HCT116 (cell line): ENCODE measurements at regions not wholly inside any gene's neighbourhood (a gene's known extent, or its start where the extent isn't known, plus 50 kb on each side); places are given as distances from the start of the nearest gene placed in this dataset.

Source experiments
- ATAC-seq: fragments of 200-7000 bp; cut with Tn5 transposase; 2 replicates; pipeline ENCODE4 v1.9.1; 2020; ENCODE audit warnings: mild to moderate bottlenecking, moderate library complexity
- BruUV-seq: library from RNA; stranded (reverse); fragments of 400-500 nt; replicated peaks from 2 replicates; lab custom pipeline; 2021; lab: Mats Ljungman, UMichigan
- CTCF ChIA-PET: fragments of 300-600 bp; sonication (Branson Sonifier 250); formaldehyde crosslinking; loops from one replicate; lab custom pipeline; 2021; ENCODE audit warnings: antibody characterized with exemption; lab: Charles Lee
- POLR2A ChIA-PET: fragments of 300-600, 350-600 bp; sonication (Branson Sonifier 250); formaldehyde crosslinking; loops from one replicate; lab custom pipeline; 2021; ENCODE audit warnings: antibody characterized with exemption; lab: Charles Lee
- RAD21 ChIA-PET, 2 experiments: fragments of 300-600 bp; sonication (Branson Sonifier 250); formaldehyde crosslinking; loops; one replicate each; lab custom pipeline; 2023; ENCODE audit warnings: low total read pairs in 2 of 2; ENCODE audit not compliant: uncharacterized antibody in 2 of 2, unreplicated experiment in 2 of 2, low non-redundant PET in 1 of 2; lab: Charles Lee
- DNase-seq: peaks from one replicate; pipeline ENCODE4 v3.0.0-alpha.2; 2010; ENCODE audit warnings: low read depth, low spot score
- H2AFZ ChIP-seq: fragments of 200-600 bp; shearing (Covaris generic), sonication (generic); 2 replicates; pipeline ENCODE4 v1.6.1; 2017; ENCODE audit warnings: low read depth, mixed run types, mixed read lengths, antibody characterized with exemption, low read length; ENCODE audit not compliant: poor library complexity, severe bottlenecking
- H3K27ac ChIP-seq: 2 replicates; pipeline ENCODE4 v1.5.1; 2012; ENCODE audit warnings: low read depth, low read length
- H3K27me3 ChIP-seq: fragments of 200-600 bp; sonication (generic); 2 replicates; pipeline ENCODE4 v1.6.1; 2016; ENCODE audit warnings: mixed run types, low read length, mixed read lengths; ENCODE audit not compliant: insufficient read depth
- H3K36me3 ChIP-seq, 2 experiments: fragments of 200-500 bp in 1 of 2; fragments of 200-600 bp in 1 of 2; sonication (Bioruptor generic) in 1 of 2; sonication (generic) in 1 of 2; 2 replicates each; pipeline versions ENCODE4 v1.5.1 to v1.6.1; 2014 to 2016; ENCODE audit warnings: low read length in 2 of 2, inconsistent platforms in 1 of 2, mixed read lengths in 1 of 2, mixed run types in 1 of 2; ENCODE audit not compliant: insufficient read depth in 2 of 2, control insufficient read depth in 1 of 2
- H3K4me1 ChIP-seq, 2 experiments: fragments of 200-600 bp in 1 of 2; sonication (generic) in 1 of 2; 2 replicates each; pipeline versions ENCODE4 v1.5.1 to v1.6.1; 2012 to 2017; ENCODE audit warnings: low read length in 2 of 2, inconsistent platforms in 1 of 2, mild to moderate bottlenecking in 1 of 2, mixed read lengths in 1 of 2, mixed run types in 1 of 2, moderate library complexity in 1 of 2; ENCODE audit not compliant: insufficient read depth in 2 of 2, control insufficient read depth in 1 of 2
- H3K4me2 ChIP-seq: fragments of 200-600 bp; sonication (generic); 2 replicates; pipeline ENCODE4 v1.6.1; 2017; ENCODE audit warnings: mixed run types, low read length, mixed read lengths
- H3K4me3 ChIP-seq, 2 experiments: fragments of 200-600 bp in 1 of 2; sonication (generic) in 1 of 2; replicated peaks in 1 of 2; 2 replicates each; pipeline ENCODE4 v1.5.1; 2011 to 2016; ENCODE audit warnings: low read length in 2 of 2, control low read depth in 1 of 2, low read depth in 1 of 2, mild to moderate bottlenecking in 1 of 2, mixed read lengths in 1 of 2, mixed run types in 1 of 2
- H3K79me2 ChIP-seq: fragments of 200-600 bp; sonication (generic); 2 replicates; pipeline ENCODE4 v1.6.1; 2017; ENCODE audit warnings: mild to moderate bottlenecking, mixed run types, low read length, moderate library complexity, mixed read lengths; ENCODE audit not compliant: insufficient read depth
- H3K9ac ChIP-seq: fragments of 200-600 bp; sonication (generic); 2 replicates; pipeline ENCODE4 v1.6.1; 2016; ENCODE audit warnings: low read length, mixed read lengths
- H3K9me2 ChIP-seq: fragments of 200-600 bp; sonication (generic), shearing (Covaris generic); 2 replicates; pipeline ENCODE4 v1.6.1; 2017; ENCODE audit warnings: mixed run types, mild to moderate bottlenecking, moderate library complexity; ENCODE audit not compliant: insufficient read depth
- H3K9me3 ChIP-seq, 2 experiments: fragments of 200-500 bp in 1 of 2; fragments of 200-600 bp in 1 of 2; sonication (Bioruptor generic) in 1 of 2; sonication (generic) in 1 of 2; 2 replicates each; pipeline ENCODE4 v1.6.1; 2014 to 2017; ENCODE audit warnings: low read length in 2 of 2, mixed read lengths in 2 of 2, inconsistent platforms in 1 of 2, low read depth in 1 of 2, mild to moderate bottlenecking in 1 of 2, mixed run types in 1 of 2, moderate library complexity in 1 of 2; ENCODE audit not compliant: control insufficient read depth in 1 of 2, insufficient read depth in 1 of 2
- H4K20me1 ChIP-seq: fragments of 200-600 bp; sonication (generic), shearing (Covaris generic); 2 replicates; pipeline ENCODE4 v1.6.1; 2017; ENCODE audit warnings: mixed run types, mild to moderate bottlenecking, moderate library complexity; ENCODE audit not compliant: insufficient read depth
- CBX3 ChIP-seq: IDR thresholded peaks from 2 replicates; pipeline ENCODE4 v1.6.1; 2012; ENCODE audit warnings: low read depth
- CEBPB ChIP-seq: IDR thresholded peaks from 2 replicates; pipeline ENCODE4 v1.6.1; 2012; ENCODE audit warnings: low read depth
- ELF1 ChIP-seq: IDR thresholded peaks from 2 replicates; pipeline ENCODE4 v1.6.1; 2012; ENCODE audit warnings: low read depth, borderline replicate concordance
- EZH2 ChIP-seq: fragments of 200-600 bp; sonication (generic); IDR thresholded peaks from 2 replicates; pipeline ENCODE4 v1.6.1; 2017; ENCODE audit warnings: antibody characterized with exemption, mixed run types
- FOSL1 ChIP-seq: IDR thresholded peaks from 2 replicates; pipeline ENCODE4 v1.6.1; 2012; ENCODE audit warnings: low read depth
- POLR2AphosphoS5 ChIP-seq: IDR thresholded peaks from 2 replicates; pipeline ENCODE4 v1.6.1; 2011; ENCODE audit warnings: mild to moderate bottlenecking, low read depth, low read length, moderate library complexity
- SIN3A ChIP-seq: IDR thresholded peaks from 2 replicates; pipeline ENCODE4 v1.6.1; 2012; ENCODE audit warnings: low read depth
- SP1 ChIP-seq: IDR thresholded peaks from 2 replicates; pipeline ENCODE4 v1.6.1; 2012; ENCODE audit warnings: low read depth
- SRF ChIP-seq: IDR thresholded peaks from 2 replicates; pipeline ENCODE4 v1.6.1; 2012; ENCODE audit warnings: low read depth
- TCF7L2 ChIP-seq: IDR thresholded peaks from 2 replicates; pipeline ENCODE4 v1.7.0; 2011; ENCODE audit warnings: borderline replicate concordance, inconsistent platforms; ENCODE audit not compliant: insufficient read depth, insufficient read length; ENCODE audit errors: extremely low read depth
- ZNF274 ChIP-seq: fragments of 200-500 bp; sonication (Bioruptor generic); IDR thresholded peaks from 2 replicates; pipeline ENCODE4 v1.6.1; 2014; ENCODE audit warnings: mild to moderate bottlenecking, low read depth, low read length, inconsistent platforms
- intact Hi-C: fragments of 100-400 bp; cut with micrococcal nuclease; formaldehyde crosslinking; loops from 2 replicates; pipeline ENCODE4 v1.10.0; 2022
- TF ChIP-seq, protein P1 (sequence below): IDR thresholded peaks from 2 replicates; pipeline ENCODE4 v1.6.1; 2012
- TF ChIP-seq, protein P2 (sequence below), 3 experiments: fragments of 200-600 bp in 1 of 3; sonication (generic) in 1 of 3; IDR thresholded peaks in 2 of 3; conservative IDR thresholded peaks in 1 of 3; 2 replicates each; pipeline ENCODE4 v1.5.1; 2012 to 2017; ENCODE audit warnings: low read depth in 2 of 3, low read length in 2 of 3, antibody characterized with exemption in 1 of 3, borderline replicate concordance in 1 of 3, control low read depth in 1 of 3, mild to moderate bottlenecking in 1 of 3, mixed read lengths in 1 of 3, mixed run types in 1 of 3, moderate library complexity in 1 of 3; ENCODE audit not compliant: insufficient read depth in 1 of 3

DNA sequence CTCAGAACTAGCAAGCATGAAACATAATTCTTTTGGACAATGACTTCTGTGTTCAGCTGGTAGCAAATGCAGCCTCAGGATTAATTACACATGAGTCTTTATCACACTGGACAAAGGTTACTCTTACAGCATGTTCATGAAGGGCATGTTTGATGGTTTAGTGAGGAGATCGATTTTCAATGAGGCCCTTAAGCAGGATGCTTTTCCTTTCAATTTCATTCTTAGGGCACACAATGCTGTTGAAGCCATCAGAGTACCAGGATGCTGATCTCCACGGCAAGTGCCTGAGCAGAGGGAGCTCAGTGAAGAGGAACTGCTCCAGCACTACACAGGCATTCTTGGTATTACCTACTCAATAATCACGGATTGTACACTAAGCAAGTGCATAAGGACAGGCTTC is 542.0 kb downstream of the SNAPC1 start:
- no peak overlapping the region for H3K27ac ChIP-seq
- no TSS peak for BruUV-seq
- ChIA-PET CTCF (no interaction called here), POLR2A (no interaction called here), RAD21 (no interaction called here)
- TF ChIP-seq, protein P1, sequence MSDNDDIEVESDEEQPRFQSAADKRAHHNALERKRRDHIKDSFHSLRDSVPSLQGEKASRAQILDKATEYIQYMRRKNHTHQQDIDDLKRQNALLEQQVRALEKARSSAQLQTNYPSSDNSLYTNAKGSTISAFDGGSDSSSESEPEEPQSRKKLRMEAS = no peak
- TF ChIP-seq EZH2 = no peak
- TF ChIP-seq CEBPB = no peak
- TF ChIP-seq, protein P2, sequence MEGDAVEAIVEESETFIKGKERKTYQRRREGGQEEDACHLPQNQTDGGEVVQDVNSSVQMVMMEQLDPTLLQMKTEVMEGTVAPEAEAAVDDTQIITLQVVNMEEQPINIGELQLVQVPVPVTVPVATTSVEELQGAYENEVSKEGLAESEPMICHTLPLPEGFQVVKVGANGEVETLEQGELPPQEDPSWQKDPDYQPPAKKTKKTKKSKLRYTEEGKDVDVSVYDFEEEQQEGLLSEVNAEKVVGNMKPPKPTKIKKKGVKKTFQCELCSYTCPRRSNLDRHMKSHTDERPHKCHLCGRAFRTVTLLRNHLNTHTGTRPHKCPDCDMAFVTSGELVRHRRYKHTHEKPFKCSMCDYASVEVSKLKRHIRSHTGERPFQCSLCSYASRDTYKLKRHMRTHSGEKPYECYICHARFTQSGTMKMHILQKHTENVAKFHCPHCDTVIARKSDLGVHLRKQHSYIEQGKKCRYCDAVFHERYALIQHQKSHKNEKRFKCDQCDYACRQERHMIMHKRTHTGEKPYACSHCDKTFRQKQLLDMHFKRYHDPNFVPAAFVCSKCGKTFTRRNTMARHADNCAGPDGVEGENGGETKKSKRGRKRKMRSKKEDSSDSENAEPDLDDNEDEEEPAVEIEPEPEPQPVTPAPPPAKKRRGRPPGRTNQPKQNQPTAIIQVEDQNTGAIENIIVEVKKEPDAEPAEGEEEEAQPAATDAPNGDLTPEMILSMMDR (IDR thresholded peaks at IDR 0.05 in 2 of 3, conservative IDR thresholded peaks at IDR 0.05 in 1 of 3; ENCODE audit: borderline replicate concordance in 1 of 3, insufficient read depth in 1 of 3, low read depth in 2 of 3, low read length in 2 of 3) = no peak
- TF ChIP-seq ZNF274 = no peak
- TF ChIP-seq CBX3 = no peak
- TF ChIP-seq SP1 = no peak
- TF ChIP-seq SRF = no peak
- no peak for TF ChIP-seq ELF1
- no peak for TF ChIP-seq SIN3A
- TF ChIP-seq POLR2AphosphoS5 = no peak
- no peak for TF ChIP-seq FOSL1
- no peak for TF ChIP-seq TCF7L2
- H3K4me1 ChIP-seq = no peaks in the 10 kb centered on the region
- ATAC-seq (no peak), DNase-seq (no peak)
- no peaks in the 10 kb centered on the region for H3K36me3 ChIP-seq
- H3K79me2 ChIP-seq = no peaks in the 10 kb centered on the region
- H4K20me1 ChIP-seq = no peaks in the 10 kb centered on the region
- peaks cover 5 to 6% of the 10 kb centered on the region in 2 experiments; a peak in 2 of 4 replicates for H3K9me3 ChIP-seq
- intact Hi-C loops = no loop called here
- no peak overlapping the region for H3K9ac ChIP-seq
- no peak overlapping the region for H2AFZ ChIP-seq
- no peak overlapping the region for H3K4me2 ChIP-seq
- no peaks in the 10 kb centered on the region for H3K9me2 ChIP-seq
- H3K4me3 ChIP-seq = no peak overlapping the region
- no peaks in the 10 kb centered on the region for H3K27me3 ChIP-seq
